Gastroesophageal sphincter (tissue), 4 donors: ENCODE measurements at regions not wholly inside any gene's neighbourhood (a gene's known extent, or its start where the extent isn't known, plus 50 kb on each side); places are given as distances from the start of the nearest gene placed in this dataset.

Experiments used
- ATAC-seq: fragments of 150-250 bp; one replicate; pipeline ENCODE4 v1.9.1; 2016; ENCODE audit warnings: mild to moderate bottlenecking, moderate library complexity
- H3K27ac ChIP-seq, 4 donors: fragments of 200-600 bp; sonication (generic) in 3 of 4; 1 replicate in 3 of 4; 2 replicates in 1 of 4; pipeline ENCODE4 v1.5.1; 2016 to 2019
- H3K27me3 ChIP-seq: fragments of 200-600 bp; sonication (generic); one replicate; pipeline ENCODE4 v1.5.1; 2019
- H3K36me3 ChIP-seq, 2 donors: fragments of 200-600 bp; sonication (generic); one replicate each; pipeline ENCODE4 v1.5.1; 2019; ENCODE audit warnings: control low read depth in 1 of 2
- H3K4me1 ChIP-seq, 3 donors: fragments of 200-600 bp; sonication (generic); 1 replicate in 2 of 3; 2 replicates in 1 of 3; pipeline ENCODE4 v1.5.1; 2016 to 2019; ENCODE audit warnings: control low read depth in 2 of 3
- H3K4me3 ChIP-seq, 2 donors: fragments of 200-600 bp; sonication (generic); one replicate each; pipeline ENCODE4 v1.5.1; 2019; ENCODE audit warnings: mild to moderate bottlenecking in 1 of 2, moderate library complexity in 1 of 2
- H3K9me3 ChIP-seq, 3 donors: fragments of 200-600 bp; sonication (generic); one replicate each; pipeline ENCODE4 v1.5.1; 2017 to 2019; ENCODE audit warnings: control low read depth in 2 of 3
- CTCF ChIP-seq, 4 experiments: fragments of 200-600 bp in 2 of 4; fragments of 450-650 bp in 2 of 4; sonication (generic) in 1 of 4; IDR thresholded peaks; one replicate each; pipeline ENCODE4 v1.5.1; 2017 to 2019; ENCODE audit warnings: antibody characterized with exemption in 4 of 4, mild to moderate bottlenecking in 2 of 4, moderate library complexity in 2 of 4
- EP300 ChIP-seq: sonication (generic); formaldehyde crosslinking; IDR thresholded peaks from one replicate; pipeline ENCODE4 v1.6.1; 2017; ENCODE audit warnings: antibody characterized with exemption, mild to moderate bottlenecking
- POLR2A ChIP-seq, 2 donors: fragments of 450-650 bp; IDR thresholded peaks; one replicate each; pipeline ENCODE4 v1.6.1; 2017; ENCODE audit warnings: antibody characterized with exemption in 2 of 2, mild to moderate bottlenecking in 2 of 2, moderate library complexity in 1 of 2
- POLR2AphosphoS5 ChIP-seq: sonication (generic); formaldehyde crosslinking; IDR thresholded peaks from one replicate; pipeline ENCODE4 v1.6.1; 2017; ENCODE audit warnings: antibody characterized with exemption
- WGBS, 2 donors: methylation state at CpG; one replicate each; pipeline ENCODE4 v1.1.5; 2018; ENCODE audit warnings: low coverage in 1 of 2; 5-methylcytosine and 5-hydroxymethylcytosine counted together
- small RNA-seq, 4 donors: library from RNA; depleted of rRNA; stranded (forward); fragments of <200 nt; gene quantifications; one replicate each; pipeline ENCODE3, GENCODE V24; 2016

- Histone ChIP-seq H3K4me3 (no peak overlapping the region), H3K27me3 (no peaks in the 10 kb centered on the region), H3K4me1 (no peaks in the 10 kb centered on the region), H3K36me3 (no peaks in the 10 kb centered on the region), H3K27ac (no peak overlapping the region), H3K9me3 (no peaks in the 10 kb centered on the region)
- no peak for ATAC-seq
- 83 to 96% methylated on average over 2 of the region's 2 CpGs for WGBS, 2 donors
- TF ChIP-seq EP300 (no peak), CTCF (IDR thresholded peaks at IDR 0.05) (no peak), POLR2AphosphoS5 (no peak), POLR2A (IDR thresholded peaks at IDR 0.05) (no peak)
Measured at GRCh38 chr13:31681133-31681532, 58.2 kb upstream of the RXFP2 start.

- Histone ChIP-seq H3K9me3 (no peaks in the 10 kb centered on the region), H3K4me1 (no peaks in the 10 kb centered on the region), H3K4me3 (no peak overlapping the region), H3K36me3 (no peaks in the 10 kb centered on the region), H3K27me3 (peaks cover 12% of the 10 kb centered on the region), H3K27ac (no peak overlapping the region)
- 73 to 88% methylated on average over 2 of the region's 2 CpGs for WGBS, 2 donors
- ATAC-seq, result no peak
- TF ChIP-seq POLR2AphosphoS5 (no peak), CTCF (IDR thresholded peaks at IDR 0.05) (no peak), EP300 (no peak), POLR2A (IDR thresholded peaks at IDR 0.05) (no peak)
Measured at GRCh38 chr13:31684466-31684865, 54.9 kb upstream of the RXFP2 start.

GRCh38 chr13:31686670-31687425 is 52.5 kb upstream of the RXFP2 start:
- Histone ChIP-seq H3K36me3 (no peaks in the 10 kb centered on the region), H3K27me3 (peaks cover 12% of the 10 kb centered on the region), H3K4me1 (no peaks in the 10 kb centered on the region), H3K27ac (no peak overlapping the region), H3K9me3 (no peaks in the 10 kb centered on the region), H3K4me3 (no peak overlapping the region)
- ATAC-seq, result no peak
- WGBS, 2 donors, result 21 to 40% methylated on average over 4 of the region's 4 CpGs
- no peak for TF ChIP-seq EP300
- TF ChIP-seq CTCF (IDR thresholded peaks at IDR 0.05), result no peak
- no peak for TF ChIP-seq POLR2A (IDR thresholded peaks at IDR 0.05)
- no peak for TF ChIP-seq POLR2AphosphoS5

Small RNA genes in the stretch of these regions (small RNA-seq; reads per million reads assigned to genes)
- gene AL161616.1, result 0 reads per million in 4 donors
